ENCODE measurements at regions not wholly inside any gene's neighbourhood (a gene's known extent, or its start where the extent isn't known, plus 50 kb on each side); places are given as distances from the start of the nearest gene placed in this dataset.
"Not testable (repeated sequence)": the region's sequence is repeated elsewhere in the genome, so short reads cannot be mapped to it uniquely, and the experiment has no call there.

- DNase-seq: no peak
Observed at GRCh38 chr13:58207501-58207900, 576.0 kb downstream of the PCDH17 start.

GRCh38 chr13:58235454-58235853 is 603.9 kb downstream of the PCDH17 start:
- no peak for DNase-seq

GRCh38 chr13:58238972-58239773 is 607.6 kb downstream of the PCDH17 start:
- DNase-seq: no peak

DNA sequence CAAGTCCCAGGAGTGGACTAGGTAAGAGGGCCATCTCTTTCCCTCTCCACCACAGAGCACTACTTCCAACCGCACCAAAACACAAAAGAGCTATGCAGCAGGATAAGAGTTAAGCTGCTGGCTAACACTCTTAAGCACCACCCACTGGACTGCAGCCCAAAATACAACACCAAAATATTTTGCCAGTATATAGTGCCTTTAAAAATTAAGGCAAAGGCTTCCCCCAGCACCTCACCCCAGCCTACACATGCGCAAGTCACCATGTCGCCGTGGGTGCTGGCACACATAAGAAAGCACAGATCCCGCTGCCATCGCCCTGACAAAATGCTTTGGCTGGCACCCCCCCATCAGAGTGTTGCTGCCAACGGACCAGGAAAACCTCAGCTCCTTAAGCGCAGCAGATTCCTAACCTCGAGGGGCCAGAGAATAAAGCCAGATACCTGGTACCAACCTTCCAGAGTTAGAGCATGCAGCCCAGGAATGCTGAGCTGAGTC is 608.3 kb downstream of the PCDH17 start:
- no peak for DNase-seq

- no peak for DNase-seq
Observed at GRCh38 chr13:58247080-58247479, 615.5 kb downstream of the PCDH17 start.

- DNase-seq: no peak
Observed at GRCh38 chr13:58254943-58255342, 623.4 kb downstream of the PCDH17 start.

DNA sequence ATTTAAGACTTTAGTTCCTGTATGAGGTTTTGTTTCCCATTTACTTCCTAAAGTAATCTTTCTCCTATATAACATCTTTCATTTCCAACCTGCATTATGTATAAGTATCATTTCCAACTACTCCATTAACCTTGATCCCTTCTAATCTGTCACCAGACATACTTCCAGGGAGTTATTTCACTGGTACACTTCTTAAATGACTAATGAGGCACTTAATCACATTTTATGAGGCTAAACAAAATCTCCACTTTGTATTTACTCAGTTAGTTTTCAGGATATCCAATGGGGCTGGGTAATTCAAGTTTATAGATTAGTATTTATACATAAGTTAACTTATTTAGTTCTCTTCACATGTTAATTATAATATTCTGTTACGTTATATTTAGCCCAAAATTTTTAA is 634.7 kb downstream of the PCDH17 start:
- DNase-seq: no peak

GRCh38 chr13:58298556-58299135 is 667.1 kb downstream of the PCDH17 start:
- no peak for DNase-seq

GRCh38 chr13:58300224-58300623 is 668.7 kb downstream of the PCDH17 start:
- no peak for DNase-seq

DNA sequence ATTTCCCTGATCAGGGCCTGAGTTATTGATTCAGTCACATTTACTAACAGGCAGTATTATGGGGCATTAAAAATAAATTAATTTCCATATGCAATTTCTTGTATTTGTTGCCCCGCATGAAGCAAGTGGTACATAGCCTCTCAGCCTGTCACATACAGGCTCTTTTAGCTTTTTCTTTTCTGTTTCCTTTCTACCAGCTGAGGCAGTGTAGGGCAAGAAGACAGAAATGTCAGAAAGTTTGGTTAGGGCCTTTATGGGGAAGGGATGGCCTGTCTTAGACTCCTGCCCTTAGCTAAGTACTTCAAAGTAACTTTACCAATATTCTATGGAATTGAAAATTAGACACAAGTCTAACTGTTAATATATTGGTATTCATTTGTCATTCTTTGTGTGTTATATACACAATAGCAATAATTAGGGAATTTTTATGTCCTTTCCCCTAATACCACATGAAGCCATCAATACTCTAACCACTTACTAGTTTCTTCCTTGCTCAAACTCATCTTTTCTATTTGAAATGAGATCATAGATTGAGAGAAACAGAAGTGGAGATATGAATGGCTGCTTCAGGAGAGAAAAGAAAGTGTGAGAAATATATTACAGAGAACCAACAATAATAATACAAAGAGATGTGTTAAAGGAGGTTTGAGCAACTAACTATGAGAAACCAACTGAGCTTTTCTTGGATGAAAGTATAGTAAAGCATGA is 669.6 kb downstream of the PCDH17 start:
- no peak for DNase-seq

DNA sequence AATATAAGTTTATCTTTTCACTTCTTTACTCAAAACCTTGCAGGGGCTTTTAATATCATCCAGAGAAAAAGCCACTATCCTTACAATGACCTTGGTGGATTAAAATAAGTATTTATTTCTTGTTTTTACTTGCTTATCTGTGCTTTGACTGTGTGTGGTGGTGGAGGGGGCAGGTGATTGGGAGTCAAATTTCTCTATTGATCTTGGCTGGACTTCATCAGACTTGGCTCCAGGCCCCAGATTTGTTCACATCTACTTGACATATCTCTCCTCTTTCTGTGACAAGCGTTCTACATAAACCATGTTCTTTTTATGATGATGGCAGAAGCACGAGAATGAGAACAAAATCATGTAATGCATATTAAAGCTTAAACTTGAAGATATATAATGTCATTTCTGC is 670.8 kb downstream of the PCDH17 start:
- no peak for DNase-seq

DNA sequence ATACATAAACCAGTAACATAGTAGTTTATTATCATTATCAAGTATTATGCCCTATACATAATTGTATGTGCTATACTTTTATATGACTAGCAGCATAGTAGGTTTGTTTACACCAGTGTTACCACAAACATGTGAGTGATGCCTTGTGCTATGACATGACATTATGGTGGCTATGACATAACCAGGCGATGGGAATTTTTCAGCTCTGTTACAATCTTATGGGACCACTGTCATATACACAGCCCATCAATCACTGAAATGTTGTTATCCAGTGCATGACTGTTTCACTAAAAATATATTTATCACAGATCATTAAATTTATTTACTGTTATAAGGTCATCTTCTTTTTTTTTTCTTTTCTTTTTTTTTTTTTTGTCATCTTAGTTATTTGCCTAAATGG is 674.5 kb downstream of the PCDH17 start:
- DNase-seq: no peak

DNA sequence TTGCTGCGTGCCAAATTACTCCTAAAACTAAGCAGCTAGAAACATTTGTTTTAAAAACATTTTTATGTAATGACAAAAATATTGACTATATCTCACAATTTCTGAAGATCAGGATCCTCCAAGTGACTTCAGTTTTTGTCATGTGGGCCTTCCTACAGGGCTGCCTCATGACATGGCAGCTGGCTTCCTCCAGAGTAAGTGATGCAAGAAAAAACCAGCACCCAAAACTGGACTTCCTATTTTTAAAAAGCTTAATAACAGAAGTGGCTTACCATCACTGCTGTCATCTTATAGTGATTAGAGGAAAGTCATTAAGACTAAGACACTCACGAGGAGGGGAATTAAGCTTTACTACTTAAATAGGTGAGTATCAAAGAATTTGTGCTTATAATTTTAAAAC is 681.7 kb downstream of the PCDH17 start:
- DNase-seq: no peak

- DNase-seq: no peak
Observed at GRCh38 chr13:58318495-58319167, 687.1 kb downstream of the PCDH17 start.

- DNase-seq: no peak
Observed at GRCh38 chr13:58324161-58324560, 692.6 kb downstream of the PCDH17 start.

DNA sequence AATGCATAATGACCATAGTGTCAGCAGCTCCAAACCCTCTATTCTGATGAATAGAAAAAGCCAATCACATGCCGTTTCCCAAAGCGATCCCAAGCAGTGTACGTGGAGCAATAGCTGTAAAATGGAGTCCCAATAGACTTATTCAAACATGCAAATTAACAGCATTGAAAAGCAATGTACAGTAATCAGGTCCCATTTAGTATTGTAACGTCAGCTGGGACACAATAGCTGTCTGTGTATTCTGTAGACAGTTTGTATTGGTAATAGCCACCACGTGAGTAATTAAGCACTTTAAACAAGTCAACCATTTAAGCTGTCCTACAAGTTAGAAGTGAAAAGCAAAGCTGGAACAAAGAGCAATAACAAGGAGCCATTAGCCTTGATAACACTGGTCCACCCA is 698.2 kb downstream of the PCDH17 start:
- DNase-seq: no peak

- DNase-seq: no peak
Observed at GRCh38 chr13:58340895-58341294, 709.4 kb downstream of the PCDH17 start.

GRCh38 chr13:58341318-58341717 is 709.8 kb downstream of the PCDH17 start:
- no peak for DNase-seq

- no peak for DNase-seq
Observed at GRCh38 chr13:58343076-58343475, 711.5 kb downstream of the PCDH17 start.

DNA sequence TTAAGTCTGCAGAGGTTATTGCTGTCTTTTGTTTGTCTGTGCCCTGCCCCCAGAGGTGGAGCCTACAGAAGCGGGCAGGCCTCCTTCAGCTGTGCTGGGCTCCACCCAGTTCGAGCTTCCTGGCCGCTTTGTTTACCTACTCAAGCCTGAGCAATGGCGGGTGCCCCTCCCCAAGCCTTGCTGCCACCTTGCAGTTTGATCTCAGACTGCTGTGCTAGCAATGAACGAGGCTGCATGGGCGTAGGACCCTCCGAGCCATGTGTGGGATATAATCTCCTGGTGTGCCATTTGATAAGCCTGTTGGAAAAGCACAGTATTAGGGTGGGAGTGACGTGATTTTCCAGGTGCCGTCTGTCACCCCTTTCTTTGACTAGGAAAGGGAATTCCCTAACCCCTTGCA is 720.6 kb downstream of the PCDH17 start:
- not testable (repeated sequence) for DNase-seq

DNA sequence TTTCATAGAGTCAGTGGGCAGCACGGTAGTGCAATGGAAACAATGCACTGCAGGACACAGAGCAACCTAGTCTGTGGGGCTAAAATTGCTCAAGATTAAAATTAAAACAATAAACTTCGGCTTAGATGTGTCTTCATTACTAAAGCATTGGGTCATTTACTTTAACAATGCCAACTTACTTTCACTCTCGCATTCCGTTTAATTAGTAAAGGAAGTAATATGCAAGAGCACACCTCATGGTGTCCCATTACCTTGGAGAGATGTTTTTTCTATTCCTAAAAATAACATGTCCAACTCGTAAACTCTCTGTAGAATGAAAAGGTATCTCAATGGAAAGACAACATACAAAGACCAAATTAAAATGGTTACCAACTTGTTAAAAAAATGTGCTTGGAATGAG is 738.4 kb downstream of the PCDH17 start:
- no peak for DNase-seq

DNA sequence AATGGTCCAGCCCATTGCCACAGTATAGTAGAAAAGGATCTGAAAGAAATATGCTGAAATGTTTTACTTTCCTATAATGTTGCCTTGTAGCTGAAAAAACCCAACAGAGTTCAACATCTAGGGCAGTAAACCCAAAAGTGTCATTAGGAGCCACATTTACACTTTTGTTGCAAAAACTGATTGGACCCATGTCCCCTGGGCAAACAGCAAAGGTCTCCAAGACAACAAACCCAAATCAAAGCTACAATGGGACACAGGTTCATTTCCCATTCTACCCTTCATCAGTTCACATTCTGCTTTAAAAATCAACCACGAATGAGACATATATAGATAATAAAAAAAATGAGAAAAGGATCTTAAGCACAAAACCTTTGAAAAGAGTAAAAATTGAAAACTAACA is 744.8 kb downstream of the PCDH17 start:
- DNase-seq: no peak

DNA sequence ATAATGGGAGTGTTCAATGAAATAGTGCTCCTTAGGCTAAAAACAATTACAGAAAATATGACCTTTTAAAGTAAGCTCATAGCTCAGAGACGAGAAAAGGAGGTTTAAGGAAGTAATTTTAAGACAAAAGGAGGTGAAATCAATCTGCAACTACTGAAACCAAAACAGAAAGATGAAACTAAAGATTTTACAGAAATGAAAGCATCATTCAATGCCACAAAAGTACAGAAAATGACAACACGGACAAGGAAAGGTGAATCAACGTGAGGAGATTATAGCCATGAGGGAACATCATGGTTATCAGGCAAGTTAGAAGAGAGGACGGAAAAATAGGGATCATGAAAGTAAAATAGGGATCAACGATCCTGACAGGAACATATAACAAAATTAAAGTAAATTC is 745.2 kb downstream of the PCDH17 start:
- DNase-seq: no peak
